Limb (tissue), 2 donors: ENCODE measurements at regions not wholly inside any gene's neighbourhood (a gene's known extent, or its start where the extent isn't known, plus 50 kb on each side); places are given as distances from the start of the nearest gene placed in this dataset.
"Not testable (repeated sequence)": the region's sequence is repeated elsewhere in the genome, so short reads cannot be mapped to it uniquely, and the experiment has no call there.

Source experiments
- DNase-seq, 2 donors: peaks; one replicate each; pipeline ENCODE4 v3.0.0-alpha.2; 2016; ENCODE audit errors: extremely low spot score in 2 of 2

DNA sequence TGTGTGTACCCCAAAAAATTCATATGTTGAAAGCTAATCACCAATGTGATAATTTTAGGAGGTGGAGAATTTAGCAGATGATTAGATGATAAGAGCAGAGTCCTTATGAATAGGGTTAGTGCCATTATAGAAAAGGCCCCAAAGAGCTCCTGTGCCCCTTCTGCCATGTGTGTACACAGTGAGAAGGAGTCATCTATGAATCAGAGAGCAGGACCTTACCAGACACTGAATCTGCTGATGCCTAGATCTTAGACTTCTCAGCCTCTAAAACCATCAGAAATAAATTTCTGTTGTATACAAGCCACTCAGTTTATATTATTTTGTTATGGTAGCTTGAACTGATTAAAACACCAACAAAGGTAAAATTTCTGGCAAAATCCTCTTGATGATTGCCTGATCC lies 560.0 kb upstream of the CDH2 start:
- DNase-seq: no peak

DNA sequence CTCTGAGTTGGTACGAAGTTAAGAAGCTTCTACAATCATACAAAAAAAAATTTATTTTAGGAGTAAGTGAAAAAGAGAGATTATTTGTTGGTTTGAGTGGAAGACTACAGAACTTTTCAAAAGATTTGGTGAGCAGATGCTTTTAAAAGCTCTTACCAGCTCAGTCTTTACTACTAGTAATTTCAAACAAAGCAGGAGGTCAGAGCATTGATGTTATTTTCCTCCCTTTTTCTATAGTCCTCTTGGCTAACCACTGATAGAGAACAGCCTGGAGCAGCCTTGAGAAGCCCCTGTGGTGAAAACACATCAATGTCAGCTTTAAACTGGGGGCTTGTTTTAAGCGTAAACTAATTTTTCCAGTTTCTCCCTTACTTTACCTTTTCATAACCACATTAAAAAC lies 559.3 kb upstream of the CDH2 start:
- DNase-seq: no peak

DNA sequence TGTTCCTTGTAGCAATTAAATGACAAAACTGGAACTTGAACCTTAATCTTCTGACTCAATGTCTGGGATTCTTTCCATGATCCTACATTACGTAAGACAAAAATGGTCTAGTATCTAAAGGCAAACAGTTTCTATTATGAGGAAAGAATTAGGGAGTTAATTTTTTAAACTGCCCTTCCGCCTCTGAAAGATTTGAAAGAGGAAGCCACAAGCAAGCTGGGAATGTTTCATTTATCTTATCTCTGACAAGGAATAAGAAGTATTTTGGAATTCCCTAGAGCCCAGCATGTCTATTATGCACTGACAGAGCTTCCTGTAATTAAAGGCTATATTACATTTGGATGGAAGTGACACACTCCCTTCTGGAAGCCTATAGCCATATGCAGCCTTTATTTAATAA lies 558.8 kb upstream of the CDH2 start:
- DNase-seq: peak in 1 of 2 donors; percentile 4

DNA sequence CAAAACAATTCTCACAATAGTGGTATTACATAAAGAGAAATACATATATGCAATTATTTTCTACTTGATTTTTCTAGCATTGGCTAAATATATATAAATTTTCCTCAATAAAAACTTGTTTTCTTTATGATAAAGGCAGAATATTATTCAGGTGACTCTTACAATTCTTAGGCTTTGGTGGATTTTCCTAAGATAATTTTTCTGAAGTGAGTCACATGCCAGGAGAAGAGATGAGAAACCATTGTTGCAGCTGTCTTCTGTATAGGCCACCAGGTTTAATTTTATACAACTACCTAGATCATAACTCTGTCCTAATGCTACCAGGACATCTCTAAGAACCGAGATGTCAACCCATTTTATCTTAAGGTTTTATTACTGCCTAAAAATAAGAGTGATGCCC lies 552.4 kb upstream of the CDH2 start:
- no peak for DNase-seq

DNA sequence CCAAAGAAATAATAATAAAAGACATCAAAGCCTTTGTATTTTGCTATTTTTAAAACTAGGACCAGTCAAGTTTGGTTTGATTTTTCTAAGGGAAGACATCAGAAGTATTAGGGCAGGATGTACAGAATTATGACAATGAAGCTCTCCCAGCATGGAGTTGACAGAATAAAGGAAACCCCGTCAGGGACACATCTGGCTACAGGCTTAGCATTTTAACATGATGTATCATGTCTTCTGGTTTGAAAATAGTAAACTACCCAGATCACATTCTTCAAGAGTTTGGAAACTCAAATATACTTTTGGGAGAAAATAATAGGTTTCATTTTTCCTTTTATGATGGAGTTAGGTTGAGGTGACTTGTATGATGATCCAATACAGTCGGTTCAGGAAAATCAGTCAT lies 552.0 kb upstream of the CDH2 start:
- no peak for DNase-seq

DNA sequence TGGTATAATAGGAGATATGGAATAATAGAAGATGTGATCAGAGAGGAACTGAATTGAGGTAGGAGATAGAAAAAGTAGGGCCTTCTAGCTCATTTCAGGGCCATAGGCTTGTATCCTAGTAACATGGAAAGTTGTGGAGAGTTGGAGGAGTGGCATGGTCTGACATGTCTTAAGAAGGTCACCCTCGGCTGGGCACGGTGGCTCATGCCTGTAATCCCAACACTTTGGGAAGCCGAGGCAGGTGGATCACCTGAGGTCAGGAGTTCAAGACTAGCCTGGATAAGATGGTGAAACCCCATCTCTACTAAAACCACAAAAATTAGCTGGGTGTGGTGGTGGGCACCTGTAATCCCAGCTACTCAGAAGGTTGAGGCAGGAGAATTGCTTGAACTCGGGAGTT lies 550.3 kb upstream of the CDH2 start:
- DNase-seq: not testable (repeated sequence)

DNA sequence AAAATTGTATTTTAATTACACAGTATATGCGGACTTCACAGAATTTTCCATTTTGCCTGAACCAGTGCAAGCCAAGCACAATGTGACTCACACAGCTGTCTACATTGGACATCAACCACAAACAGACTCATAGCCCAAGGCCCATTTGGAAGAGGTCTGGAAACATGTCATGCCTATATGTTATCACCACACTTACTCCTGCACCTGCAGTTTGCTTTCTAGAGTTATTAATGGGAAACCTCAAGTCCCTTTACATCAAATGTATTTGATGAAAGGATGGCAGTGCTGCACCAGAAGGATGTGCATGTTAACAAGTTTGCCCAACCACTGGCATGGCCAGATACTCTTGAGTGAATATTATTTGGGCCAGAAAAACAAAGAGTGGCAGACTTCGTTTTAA lies 548.9 kb upstream of the CDH2 start:
- DNase-seq: no peak

DNA sequence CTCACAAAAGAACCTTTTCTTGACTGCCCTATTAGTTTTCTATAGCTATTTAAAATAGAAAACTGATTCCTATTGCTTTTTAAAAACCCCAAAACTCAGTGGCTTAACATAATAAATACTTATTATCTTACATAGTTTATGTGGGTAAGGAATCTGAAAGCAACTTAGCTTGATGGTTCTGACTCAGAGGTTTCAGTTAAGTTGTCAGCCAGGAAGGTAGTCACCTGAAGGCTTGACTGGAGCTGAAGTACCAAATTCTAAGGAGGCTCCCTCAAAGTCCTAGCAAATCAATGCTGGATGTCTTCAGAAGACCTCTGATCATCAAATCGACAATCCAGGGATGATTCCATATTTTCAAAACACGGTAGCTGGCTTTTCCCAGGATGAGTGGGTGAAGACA lies 546.6 kb upstream of the CDH2 start:
- DNase-seq: no peak

DNA sequence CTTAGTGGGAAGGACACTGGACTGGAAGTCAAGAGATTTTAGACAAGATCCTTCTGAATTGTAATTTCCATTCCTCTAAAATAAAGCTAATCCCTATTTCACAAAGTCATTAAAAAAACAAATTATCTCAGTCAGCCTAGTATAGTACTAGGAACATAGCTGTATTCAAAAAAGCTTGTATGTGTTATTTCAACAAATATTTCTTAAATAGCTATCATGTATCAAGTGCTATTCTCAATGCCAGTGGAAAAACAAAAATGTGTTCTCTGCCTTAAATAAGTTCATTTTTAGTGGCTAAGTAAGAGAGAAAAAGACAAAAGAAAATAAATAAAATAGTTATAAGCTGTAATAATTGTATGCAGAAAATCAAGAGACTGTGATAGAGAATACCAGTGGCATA lies 541.8 kb upstream of the CDH2 start:
- DNase-seq: no peak

DNA sequence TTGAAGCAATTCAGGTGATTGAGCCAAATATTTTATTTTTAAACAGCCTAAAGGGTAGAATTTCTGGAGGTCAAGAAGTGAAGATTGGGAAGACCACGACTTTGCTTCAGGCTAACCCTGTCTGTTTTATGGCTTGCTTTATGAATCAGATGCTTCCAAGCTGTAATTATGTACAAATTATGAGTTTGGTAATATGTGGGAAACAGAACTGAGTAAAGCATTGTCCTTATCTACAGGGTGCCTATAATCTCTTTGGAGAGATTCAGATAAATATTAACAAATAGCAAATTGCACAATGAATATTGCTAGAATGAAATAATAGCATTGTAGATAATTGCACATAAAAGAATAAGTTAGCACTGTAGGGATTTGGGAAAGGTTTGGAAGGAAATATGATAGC lies 539.4 kb upstream of the CDH2 start:
- DNase-seq: no peak

DNA sequence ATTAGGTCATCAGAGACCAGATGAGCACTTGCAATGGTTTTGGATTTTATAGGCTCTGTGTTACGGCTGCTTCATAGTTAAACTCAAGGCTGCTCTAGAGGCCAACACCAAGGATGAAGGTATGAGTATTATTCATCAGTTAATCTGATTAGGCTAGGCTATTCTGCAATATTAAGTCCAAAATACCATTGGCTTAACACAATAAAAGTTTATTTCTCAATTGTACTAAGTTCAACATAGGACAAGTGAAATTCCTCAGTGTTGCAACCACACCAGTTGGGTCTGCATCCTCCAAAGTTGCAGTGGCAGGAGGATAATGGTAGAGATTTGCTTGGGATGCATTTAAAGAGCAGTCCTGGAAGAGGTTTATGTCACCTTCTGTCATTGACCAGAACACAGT lies 538.3 kb upstream of the CDH2 start:
- no peak for DNase-seq

DNA sequence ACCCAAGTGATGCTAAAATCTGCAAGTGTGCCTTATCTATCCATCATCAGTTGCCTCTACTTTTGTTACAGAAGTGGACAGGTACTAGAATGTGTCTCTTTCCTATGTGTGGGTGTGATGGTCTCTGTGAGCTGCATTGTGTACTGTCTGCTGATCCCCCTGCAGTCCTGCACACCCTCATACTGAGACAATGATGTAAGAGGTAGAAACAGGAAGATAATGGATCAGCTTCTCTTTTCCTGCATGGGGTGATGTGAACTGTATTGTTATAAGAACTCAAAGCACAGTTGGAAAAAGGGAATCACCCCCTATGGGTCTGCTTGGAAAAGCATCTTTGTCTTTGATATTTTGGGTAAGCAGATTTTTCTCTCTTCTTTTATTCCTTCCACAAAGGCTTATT lies 537.6 kb upstream of the CDH2 start:
- no peak for DNase-seq

DNA sequence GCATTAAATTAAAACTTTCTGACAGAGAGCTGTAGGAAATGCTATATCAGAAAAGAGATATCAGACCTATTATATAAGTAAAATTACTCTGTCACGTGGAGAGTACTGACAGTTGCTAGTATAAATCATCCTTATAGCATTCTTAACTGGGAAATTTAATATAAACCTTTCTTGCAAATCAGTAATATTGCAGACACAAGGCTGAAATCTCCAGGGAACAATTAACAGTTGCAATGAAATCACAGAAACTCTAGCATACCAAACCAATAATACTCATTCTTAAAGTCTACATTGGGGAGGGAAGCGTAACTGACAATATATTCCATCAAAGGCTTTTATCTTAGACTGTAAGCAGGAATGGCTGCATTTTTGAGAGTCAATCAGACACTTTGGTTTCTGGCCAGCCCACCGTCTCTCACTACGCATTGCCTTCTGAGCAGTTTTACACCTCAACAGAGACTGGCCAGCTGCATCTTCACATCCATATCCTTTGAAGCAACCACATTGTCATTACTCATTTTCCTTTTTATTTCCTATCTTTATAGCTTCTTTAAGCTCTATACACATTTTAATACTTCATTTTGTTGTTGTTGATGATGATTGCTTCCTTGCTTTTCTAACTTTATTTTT lies 536.0 kb upstream of the CDH2 start:
- no peak for DNase-seq

DNA sequence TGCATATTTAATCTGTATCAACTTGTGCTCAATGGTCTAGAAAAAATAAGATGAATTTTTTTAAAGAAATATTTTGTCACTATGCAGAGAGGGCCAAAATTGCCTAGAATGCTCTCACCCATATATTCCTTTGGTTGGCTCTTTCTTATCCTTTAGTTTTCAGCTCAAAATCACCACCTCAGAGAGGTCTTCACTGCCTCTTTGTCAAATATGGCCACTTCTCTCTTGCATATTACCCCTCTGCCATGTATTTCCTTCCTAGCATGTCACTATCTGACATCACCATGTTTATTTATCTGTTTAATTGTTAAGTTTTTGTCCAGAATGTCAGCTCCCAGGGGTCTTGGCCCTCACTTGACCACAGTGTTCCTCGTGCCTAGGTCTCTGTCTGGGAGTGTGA lies 535.2 kb upstream of the CDH2 start:
- DNase-seq: no peak

DNA sequence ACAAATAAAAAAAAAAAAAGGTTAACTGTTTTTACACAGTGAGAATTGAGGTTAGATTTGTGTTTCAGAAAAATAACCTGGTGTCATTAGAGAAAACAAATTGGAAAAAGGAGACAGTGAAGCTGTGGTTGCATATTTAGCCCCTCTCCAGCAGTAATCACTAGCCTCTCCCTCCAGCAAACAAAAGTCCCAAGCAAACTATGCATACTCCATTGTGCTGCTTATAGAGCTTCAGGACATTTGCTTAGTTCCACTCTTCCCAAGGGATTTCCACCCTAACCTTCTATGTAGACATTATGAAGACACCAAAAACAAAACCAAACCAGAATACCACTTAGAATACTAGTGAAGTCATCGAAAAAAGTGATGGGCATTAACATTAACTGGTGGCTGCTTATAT lies 534.2 kb upstream of the CDH2 start:
- DNase-seq: no peak

DNA sequence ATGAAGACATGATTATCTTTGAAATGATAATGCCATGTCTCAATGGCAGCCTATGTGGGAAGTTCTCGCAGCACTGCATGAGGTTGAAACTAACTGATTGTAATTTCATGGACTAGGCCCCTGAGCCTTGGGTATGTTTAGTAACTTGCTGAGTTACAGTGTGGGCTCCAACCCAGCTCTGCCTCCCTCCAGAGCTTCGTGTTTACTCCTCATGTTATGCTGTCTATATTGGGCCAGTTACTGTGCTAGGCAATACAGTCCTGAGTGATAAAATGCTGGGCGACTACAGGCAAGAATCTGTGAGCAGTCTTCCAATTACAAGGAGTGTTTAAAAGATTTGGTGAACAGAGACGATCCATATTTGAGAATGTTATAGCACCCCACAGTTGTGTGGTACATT lies 530.1 kb upstream of the CDH2 start:
- DNase-seq: no peak

DNA sequence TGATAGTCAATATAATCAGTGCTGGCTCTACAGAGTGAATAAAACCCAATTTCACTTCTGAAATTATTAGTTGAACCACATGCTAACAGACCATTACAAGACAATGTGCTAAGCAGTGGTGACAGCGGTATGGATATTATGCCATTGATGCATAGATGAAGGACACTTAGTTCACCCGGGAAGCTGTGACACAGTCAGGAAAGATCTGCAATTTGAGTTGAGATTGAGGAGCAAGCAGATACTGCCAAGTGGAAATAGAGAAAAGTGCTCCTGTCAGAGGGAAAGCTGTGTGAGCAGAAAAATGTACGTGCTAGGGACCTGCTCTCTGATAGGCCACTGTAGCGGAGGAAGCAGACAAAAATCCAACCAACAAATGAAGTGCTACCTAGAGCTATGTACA lies 529.5 kb upstream of the CDH2 start:
- DNase-seq: no peak

DNA sequence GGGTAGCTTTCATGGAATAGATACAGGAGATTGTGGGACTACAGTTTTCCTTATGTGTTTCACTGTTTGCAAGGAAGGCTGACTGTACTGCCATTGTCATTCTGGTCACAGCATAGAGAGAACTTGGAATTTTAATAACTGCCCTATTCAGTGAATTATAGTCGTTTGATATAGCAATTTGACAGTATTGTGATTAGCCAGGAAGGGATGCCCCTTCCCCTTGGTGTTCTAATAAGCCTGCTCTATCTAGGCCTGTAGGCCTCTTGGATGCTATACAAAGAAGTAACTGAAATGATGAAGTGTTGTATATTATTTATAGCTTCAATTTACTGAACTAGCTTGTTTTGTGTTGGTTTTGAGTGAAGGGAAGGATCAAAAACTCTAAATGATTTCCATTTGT lies 528.6 kb upstream of the CDH2 start:
- DNase-seq: no peak

DNA sequence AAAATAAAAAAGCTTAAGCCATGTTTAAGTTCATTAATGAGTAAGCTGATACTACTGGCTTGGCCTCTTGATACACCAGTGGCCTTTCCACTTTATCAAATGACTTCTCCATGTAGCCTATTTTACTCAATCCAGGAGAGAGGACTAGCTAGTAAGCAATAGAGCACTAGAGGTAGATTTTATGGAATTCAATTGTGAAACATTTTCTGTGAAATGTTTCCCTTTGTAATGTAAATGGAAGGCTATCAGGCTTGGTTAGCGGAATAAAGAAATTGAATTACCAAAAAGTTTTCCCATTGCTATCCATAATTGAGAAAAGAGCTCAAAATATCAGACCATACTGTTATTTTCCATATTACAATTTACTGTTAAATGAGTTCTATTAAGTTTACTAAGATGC lies 515.4 kb upstream of the CDH2 start:
- DNase-seq: no peak

DNA sequence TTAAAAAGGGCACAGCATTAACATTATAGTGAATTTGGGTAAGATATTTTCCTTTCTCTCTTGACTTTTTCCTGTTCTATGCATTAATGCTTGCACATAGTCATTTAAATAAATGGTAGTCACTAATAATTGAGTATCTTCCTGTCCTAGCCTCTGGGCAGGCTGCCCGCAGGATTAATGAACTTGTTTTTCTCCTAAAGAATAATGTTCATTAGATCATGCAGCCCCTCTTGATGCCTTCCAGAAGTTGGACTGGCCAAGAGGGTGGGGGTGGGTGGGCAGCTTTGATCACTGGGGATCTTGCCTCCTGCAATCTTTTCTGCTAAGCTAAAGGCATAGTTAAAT lies 514.5 kb upstream of the CDH2 start:
- DNase-seq: no peak

DNA sequence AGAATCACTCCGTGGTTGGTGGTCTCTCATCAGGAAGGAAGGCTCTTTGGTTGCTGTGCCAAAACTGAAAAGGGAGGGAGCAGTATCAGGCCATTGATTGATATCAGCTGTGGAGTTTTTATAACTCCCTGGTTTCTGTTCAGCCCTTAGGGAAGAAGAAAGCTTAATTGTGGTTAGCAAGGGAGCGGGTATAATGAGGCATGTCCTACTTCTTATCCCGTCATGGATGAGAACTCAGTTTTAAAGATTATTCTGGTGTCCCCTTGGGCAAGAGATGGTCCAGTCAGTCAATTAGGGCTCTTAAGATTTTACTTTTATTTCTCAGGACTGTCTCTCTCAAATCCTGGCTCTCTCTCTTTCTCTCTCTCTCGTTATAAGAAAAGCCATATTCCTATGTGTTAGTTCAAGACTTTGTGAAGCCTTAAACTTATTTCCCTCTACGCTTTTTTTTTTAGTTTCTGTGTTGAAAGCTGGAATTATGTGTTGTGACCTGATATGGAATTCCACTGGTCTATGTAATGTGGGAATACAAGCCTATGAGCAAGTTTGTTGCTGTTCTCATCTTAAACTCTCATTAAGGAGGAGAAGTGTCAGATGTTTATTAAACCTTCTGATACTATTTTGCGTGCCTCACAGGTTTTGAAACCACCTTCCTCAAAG lies 514.0 kb upstream of the CDH2 start:
- DNase-seq: no peak

DNA sequence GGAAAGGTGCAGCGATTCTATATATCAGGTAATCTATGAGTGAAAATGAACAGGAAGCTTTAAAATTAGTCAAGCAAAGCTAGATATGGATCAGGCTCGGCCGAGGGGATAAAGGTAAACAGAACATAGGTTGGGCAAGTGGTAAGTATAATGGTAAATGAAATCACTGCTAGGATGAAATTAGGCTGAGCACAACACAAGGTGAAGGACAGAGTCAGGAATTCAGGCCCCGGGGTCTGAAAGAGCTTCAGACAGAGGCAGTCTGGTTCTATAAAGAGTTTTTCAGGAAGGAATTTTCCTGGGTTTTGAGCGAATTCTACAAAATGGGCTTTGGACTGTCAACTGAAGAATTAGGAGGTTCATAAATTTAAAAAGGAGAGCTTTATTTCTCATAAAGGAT lies 513.2 kb upstream of the CDH2 start:
- DNase-seq: no peak

DNA sequence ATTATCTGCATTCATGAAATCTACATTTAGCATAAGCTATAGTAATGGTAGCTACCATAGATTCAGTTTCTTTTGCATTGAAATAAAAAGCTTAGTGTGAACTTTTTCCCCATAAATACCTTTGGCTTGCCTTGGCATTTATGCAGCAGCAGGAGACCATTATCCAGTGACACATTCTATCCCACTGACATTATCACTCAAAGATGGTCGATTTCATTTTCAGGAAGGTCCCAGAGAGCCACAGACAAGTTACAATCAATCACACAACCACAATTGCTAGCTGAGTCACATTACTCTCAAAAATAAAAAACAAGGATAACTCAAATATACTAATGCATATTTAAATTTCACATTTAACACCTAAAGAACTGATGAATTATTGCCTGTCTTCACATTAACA lies 512.7 kb upstream of the CDH2 start:
- DNase-seq: no peak

DNA sequence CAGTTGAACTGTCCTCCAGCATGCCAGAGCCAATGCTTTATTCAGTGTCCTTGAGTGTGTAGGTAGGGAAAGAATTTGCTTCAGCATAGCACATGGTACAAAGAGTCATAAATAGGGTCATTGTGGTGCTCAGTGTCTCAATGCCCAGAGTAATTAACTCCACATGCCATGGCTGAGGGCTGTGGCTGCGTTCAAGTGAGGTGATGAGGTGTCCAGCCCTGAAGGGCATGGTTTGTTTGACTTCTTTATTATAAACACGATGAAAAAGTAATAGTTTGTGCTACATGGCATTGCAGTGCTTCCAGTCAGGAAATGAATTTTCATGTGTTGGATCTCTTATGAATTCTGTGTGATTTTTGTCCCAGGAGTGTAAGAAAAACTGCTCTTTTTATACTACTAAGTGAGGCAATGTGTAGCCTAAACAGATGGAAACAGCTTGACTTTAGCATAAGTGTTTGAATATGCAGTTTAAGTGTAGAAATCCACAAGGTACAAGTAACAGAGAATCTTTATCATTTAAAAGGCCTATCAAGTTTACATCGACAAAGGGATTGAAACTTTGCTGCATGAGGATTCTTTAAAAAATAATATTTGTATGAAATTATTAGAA lies 507.9 kb upstream of the CDH2 start:
- DNase-seq: no peak
